Activated naive CD4-positive, alpha-beta T cell treated with anti-CD3 and anti-CD28 coated beads, Interleukin-2, amount 50 U/mL, for 16 hours (primary cell): ENCODE measurements at regions not wholly inside any gene's neighbourhood (a gene's known extent, or its start where the extent isn't known, plus 50 kb on each side); places are given as distances from the start of the nearest gene placed in this dataset.
"Not testable (repeated sequence)": the region's sequence is repeated elsewhere in the genome, so short reads cannot be mapped to it uniquely, and the experiment has no call there.

Experiments used
- DNase-seq: peaks from one replicate; pipeline ENCODE4 v3.0.0-alpha.2; 2020

DNA sequence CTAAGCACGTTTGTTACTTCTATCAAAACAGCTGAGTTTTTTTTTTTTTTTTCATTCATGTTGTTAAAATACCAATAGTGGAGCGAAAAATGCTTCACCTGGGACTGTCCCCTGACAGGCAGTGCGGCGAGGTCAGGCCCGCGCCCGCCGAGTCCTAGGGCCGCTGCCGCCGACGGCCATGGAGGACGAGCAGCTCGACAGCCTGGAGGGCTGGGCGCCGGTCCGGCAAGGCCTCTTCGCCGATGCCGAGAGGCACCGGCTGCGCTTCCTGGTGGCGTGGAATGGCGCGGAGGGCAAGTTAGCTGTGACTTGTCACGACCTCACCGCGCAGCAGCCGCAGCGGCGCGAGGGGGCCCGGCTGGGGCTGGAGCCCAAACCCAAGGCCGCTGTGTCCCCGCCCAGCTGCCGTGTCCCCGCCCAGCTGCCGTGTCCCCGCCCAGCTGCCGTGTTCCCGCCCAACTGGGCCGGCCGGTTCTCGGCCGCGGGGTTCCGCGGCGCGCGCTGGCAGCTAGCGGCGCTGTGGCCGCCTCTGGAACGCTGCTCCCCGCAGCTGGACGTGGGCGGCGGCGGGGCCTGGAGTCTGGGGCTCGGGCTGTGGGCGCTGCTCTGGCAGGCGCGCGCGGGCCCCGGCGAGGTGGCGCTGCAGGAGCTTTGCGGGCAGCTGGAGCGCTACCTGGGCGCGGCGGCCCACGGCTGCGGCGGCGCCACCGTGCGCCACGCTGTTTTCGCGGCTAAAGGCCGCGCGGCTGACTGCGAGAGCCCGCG, 56.7 kb upstream of the GOLGA8R start:
- peak; percentile 50 for DNase-seq

DNA sequence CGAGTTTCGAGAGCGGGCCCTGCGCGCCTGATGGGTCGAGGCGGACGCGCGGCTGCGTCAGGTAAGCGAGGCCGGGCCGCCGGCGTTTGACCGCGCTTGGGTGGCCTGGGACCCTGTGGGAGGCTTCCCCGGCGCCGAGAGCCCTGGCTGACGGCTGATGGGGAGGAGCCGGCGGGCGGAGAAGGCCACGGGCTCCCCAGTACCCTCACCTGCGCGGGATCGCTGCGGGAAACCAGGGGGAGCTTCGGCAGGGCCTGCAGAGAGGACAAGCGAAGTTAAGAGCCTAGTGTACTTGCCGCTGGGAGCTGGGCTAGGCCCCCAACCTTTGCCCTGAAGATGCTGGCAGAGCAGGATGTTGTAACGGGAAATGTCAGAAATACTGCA, 57.3 kb upstream of the GOLGA8R start:
- DNase-seq: not testable (repeated sequence)

DNA sequence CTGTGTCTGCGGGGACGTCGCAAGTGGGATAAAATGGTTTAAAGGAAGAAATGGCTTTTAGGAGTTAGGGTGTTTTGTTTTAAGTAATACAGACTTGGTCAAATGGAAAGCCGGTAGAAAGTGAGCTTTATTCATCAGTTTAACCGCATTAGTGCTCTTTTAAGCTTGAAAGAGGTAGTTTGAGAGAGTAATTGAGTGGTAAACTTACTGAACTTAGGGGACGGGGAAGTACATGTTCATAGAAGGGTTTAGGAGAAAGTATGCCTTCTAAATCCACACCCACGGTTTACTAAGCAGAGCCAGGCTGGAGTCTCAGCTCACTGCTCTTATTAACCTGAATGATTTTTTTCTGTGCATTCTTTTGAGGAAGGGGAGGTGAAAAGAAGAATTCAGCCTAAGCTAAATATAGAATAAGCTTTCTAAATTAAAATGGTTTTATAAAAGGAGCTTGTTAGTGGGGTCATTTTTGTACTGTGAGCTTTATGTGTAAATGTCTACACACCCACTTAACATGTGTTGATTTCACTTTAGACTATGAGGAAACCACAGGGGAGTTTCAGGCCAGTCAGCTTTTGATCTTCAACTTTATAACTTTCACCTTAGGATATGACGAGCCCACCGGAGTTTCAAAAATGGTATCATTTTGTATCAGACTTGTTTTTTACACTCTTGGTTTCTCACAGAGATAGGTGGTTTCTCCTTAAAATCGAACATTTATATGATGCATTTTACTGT, 57.9 kb upstream of the GOLGA8R start:
- not testable (repeated sequence) for DNase-seq

DNA sequence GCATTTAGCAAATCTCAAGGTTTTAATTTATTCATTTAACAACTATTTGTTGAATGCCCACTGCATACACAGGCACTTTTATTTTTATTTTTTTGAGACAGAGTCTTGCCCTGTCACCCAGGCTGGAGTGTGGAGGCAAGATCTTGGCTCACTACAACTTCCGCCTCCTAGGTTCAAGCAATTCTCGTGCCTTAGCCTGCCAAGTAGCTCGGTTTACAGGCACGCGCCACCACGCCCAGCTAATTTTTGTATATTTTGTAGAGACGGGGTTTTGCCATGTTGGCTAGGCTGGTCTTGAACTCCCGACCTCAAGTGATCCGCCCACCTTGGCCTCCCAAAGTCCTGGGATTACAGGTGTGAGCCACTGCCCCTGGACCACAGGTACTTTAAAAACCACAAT, 67.0 kb upstream of the GOLGA8Q start:
- DNase-seq: not testable (repeated sequence)

DNA sequence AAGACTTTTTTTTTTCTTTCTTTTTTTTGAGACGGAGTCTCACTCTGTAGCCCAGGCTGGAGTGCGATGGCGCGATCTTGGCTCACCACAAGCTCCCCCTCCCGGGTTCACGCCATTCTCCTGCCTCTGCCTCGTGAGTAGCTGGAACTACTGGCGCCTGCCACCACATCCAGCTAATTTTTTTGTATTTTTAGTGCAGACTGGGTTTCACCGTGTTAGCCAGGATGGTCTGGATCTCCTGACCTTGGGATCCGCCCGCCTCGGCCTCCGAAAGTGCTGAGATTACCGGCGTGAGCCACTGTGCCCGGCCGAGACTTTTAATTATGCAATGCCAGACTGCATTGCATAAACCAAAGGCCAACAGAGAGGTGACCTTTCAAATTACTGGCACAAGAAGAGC, 62.6 kb upstream of the GOLGA8Q start:
- not testable (repeated sequence) for DNase-seq

DNA sequence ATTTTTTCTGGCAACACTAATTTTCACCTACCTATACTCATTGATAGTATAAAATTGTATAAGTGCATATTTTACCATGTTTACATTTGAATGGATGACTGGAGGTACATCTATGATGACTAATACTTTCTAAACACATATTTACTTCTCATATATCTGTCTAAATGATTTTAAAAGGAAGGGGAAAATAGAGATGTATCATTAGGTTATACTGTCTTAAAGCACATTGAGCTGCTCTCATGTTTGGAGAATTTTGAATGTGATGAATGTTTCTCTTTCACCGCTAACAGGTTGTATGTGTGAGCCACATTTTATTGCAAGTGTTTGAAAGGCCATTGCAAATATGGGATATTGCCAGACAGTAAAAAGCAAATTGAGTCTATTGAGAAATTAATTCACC, 61.5 kb upstream of the GOLGA8Q start:
- DNase-seq: not testable (repeated sequence)

DNA sequence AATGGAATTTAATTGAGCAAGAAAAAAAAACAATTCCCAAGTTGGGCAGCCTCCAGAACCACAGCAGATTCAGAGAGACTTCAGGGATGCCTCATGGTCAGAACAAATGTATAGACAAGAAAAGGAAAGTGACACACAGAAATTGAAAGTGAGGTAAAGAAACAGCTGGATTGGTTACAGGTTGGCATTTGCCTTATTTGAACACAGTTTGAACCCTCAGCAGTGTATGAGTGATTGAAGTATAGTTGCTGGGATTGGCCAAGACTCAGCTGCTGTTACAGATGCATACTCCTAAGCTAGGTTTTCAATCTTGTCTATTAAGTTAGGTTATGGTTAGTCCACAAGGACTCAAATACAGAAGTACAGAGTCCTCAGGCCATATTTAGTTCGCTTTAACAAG, 57.9 kb upstream of the GOLGA8Q start:
- DNase-seq: not testable (repeated sequence)

DNA sequence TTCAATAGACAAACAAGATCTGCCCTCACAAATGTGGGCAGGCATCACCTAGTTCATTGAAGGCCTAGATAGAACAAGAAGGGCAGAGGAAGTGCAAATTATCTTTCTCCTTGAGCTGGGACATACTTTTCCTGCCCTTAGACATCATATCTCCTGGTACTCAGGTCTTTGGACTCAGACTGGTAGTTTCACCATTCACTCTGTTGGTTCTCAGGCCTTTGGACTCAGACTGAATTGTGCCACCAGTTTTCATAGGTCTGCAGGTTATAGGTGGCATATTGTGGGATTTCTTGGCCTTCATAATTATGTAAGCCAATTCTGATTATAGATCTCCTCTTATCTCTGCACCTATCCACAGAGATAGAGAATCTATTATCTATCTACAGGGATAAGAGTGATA, 54.6 kb upstream of the GOLGA8Q start:
- not testable (repeated sequence) for DNase-seq

DNA sequence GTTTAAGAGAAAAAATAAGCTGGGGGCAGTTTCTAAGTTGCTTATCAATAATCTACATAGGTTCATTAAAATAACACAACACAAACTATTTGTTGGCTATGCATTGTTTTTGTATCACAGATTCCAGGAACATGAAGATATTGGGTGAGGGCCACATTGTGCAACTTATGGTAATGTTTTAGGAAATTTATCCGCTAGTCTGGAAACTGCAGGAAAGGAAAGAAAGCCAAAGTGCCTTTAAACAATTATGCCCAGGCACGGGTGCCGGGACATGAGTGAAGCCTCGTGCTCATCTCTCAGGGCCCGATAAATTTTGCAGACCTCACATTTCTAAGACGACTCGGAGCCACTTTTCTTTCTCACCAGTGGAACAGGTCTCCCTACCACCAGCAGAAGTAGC, 52.6 kb upstream of the GOLGA8Q start:
- DNase-seq: not testable (repeated sequence)

DNA sequence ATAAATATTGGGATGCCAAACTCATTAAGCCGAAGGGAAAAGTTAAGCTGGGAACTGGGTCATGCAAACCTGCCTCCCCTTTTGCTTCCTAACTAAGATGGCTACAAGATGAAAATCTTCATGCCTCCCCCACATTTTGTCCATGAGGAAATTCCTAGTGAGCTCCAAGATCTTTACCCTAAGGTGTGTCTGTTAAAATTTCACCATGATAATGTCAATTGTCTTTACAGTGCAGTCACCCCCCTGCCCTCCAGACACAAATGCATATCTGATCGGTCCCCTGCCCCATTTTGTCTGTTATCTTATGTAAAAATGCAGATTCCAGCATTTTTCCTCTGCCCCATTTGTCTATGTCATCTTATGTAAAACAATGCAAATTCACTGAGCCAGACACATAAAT, 51.3 kb upstream of the GOLGA8Q start:
- DNase-seq: not testable (repeated sequence)
